Fibroblast of villous mesenchyme (primary cell): ENCODE measurements at regions not wholly inside any gene's neighbourhood (a gene's known extent, or its start where the extent isn't known, plus 50 kb on each side); places are given as distances from the start of the nearest gene placed in this dataset.
A peak's percentile ranks its signal among the peaks of the same experiment; 100 is the strongest.

Experiments used
- DNase-seq: peaks from one replicate; pipeline ENCODE4 v3.0.0-alpha.2; 2010; ENCODE audit warnings: low read depth
- H3K4me3 ChIP-seq: 2 replicates; pipeline ENCODE4 v1.5.1; 2011; ENCODE audit warnings: low read depth, mild to moderate bottlenecking, low read length
- TF ChIP-seq, protein P1 (sequence below): IDR thresholded peaks from 2 replicates; pipeline ENCODE4 v1.5.1; 2012; ENCODE audit warnings: low read depth, mild to moderate bottlenecking, low read length; ENCODE audit not compliant: insufficient read depth

DNA sequence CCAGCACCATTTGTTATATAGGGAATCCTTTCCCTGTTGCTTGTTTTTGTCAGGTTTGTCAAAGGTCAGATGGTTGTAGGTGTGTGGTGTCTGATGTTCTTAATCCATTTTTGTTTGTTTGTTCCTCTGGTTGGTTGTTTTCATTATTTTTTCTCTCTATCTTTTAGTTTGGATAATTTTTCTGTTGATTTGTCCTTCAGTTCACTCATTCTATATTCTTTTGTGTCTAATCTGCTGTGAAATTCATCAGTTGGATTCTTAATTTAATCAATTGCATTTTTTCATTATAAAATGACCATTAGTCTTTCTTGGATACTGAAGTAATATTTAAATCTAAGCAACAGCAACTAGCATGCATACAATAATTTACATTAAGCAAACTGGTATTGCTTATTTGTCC, 206.7 kb upstream of the TRIB2 start:
- no peak for DNase-seq
- TF ChIP-seq, protein P1, sequence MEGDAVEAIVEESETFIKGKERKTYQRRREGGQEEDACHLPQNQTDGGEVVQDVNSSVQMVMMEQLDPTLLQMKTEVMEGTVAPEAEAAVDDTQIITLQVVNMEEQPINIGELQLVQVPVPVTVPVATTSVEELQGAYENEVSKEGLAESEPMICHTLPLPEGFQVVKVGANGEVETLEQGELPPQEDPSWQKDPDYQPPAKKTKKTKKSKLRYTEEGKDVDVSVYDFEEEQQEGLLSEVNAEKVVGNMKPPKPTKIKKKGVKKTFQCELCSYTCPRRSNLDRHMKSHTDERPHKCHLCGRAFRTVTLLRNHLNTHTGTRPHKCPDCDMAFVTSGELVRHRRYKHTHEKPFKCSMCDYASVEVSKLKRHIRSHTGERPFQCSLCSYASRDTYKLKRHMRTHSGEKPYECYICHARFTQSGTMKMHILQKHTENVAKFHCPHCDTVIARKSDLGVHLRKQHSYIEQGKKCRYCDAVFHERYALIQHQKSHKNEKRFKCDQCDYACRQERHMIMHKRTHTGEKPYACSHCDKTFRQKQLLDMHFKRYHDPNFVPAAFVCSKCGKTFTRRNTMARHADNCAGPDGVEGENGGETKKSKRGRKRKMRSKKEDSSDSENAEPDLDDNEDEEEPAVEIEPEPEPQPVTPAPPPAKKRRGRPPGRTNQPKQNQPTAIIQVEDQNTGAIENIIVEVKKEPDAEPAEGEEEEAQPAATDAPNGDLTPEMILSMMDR = no peak
- no peak overlapping the region for H3K4me3 ChIP-seq

DNA sequence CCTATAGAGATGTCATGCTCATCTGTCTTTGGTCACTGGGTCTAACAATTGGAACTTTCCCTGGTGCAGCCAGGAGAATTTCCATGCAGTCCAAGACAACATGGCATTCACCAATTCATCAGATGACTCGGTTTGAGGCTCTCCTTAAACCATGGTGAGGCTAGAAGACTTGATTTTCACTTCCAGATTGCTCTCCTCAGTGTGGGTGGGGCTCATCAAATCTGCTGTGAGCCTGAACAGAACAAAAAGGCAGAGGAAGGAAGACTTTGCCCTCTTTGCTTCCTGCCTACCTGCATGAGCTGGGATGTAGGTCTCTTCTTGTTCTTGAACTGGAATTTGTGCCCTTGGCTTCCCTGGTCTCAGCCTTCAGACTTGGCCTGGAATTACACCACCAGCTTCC, 203.4 kb upstream of the TRIB2 start:
- TF ChIP-seq, protein P1 = no peak
- no peak overlapping the region for H3K4me3 ChIP-seq
- DNase-seq = no peak

DNA sequence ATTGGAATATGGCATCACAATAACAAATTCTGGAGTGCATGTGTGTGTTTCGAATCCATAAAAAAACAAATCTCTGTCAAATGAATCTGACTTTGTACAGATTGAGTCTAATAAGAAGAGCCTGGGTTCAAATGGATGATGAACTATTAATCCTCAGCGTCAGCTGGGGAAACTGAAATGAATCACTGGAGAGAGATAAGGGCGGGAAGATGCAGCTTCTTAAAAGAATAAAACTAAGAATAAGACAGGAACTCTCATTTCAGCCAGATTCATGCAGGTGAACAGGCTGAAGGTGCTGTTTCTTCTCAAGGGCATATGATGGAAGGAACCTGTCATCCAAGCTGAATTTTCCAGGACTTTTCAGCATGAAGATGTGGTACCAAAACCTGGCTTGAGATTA, 202.6 kb upstream of the TRIB2 start:
- TF ChIP-seq, protein P1 = no peak
- no peak overlapping the region for H3K4me3 ChIP-seq

DNA sequence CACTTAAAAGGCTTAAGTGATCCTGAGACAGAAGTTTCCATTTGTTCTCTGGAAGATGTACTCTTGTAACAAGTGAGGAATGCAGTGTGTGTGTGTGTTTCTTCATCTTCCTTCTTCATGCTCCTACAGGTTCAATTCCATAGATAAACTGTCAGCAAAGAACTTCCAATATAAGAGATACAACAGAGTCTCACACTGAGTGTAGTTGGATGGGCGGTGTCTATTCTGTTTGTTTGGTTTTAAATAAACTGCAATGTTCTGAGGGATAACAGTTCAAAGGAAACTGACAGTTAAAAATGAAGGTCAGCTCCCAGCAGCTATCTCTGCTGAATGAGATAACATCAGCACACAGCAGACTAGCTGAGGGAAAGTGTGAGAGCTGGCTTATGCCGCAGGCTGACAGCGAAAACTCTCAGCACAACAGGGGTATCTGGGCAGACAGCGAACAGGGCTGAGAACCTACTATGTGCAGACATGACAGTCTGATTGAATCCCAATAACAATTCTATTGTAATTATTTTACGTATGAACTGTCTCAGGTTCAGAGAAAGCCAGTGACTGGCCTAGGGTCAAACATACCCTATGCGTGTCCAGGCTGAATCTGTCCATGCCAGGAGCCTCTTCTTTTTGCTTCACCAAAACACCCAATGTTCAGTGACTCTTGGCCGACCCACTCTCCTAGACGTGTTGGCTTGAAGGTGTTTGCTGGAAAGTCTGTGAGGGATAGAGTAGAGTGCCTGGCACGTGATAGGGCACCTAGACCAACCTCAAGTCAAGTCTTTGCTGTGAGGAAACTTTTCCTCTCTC, 201.9 kb upstream of the TRIB2 start:
- TF ChIP-seq, protein P1 = no peak
- H3K4me3 ChIP-seq = no peak overlapping the region
- DNase-seq = peak; percentile 62

More for the DNA sequence above, 202.6 kb upstream of the TRIB2 start:
- DNase-seq = no peak

DNA sequence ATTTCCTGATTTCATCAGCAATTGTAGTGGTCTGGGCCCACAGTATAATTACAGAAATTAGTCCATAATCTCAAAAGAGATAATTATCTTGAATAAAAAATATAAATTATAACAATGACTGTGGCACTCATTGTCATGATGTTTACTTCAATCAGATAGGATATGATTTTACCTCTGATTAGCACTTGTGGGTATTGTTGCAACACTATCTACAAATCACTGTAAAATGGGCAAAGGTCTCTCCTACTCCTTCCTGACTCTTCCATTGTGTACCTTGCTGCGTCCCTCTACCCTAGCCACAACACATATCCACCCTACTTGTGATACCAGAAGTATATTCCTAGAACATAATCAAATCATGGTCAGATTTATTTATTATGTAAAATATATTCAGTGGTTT, 200.9 kb upstream of the TRIB2 start:
- no peak for DNase-seq
- TF ChIP-seq, protein P1 = no peak
- no peak overlapping the region for H3K4me3 ChIP-seq

DNA sequence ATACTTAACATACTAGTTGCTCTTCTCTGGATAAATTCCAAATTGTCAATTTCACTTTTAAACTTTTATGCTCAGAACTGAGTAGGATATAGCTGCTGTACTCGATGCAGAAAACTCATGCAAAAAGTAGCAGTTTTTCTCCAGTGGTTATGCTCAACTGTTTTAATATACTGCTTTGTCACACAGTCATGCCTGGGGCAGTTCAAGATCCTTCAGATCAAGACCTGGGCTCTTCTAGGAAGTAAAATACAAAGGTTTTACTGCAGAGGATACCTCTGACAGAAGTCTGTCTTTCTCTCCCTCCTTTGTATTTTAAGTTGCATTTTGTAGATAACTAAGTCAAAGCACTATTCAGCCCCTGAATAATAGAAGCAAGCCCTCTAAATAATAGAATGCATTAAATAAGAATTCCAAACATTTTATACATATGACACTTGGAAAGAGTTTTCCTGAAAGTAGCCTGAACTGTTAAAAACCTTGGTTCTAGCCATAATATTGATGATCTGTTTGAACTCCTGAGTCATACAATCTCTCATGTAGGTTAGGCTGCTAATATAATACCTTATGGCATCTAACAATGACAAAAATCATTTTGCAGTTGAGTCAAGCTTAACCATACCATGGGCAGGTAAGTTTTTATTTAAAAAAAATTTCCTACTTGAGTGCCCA, 183.3 kb upstream of the TRIB2 start:
- TF ChIP-seq, protein P1 = no peak

More for the DNA sequence above, 183.3 kb upstream of the TRIB2 start:
- H3K4me3 ChIP-seq = no peak overlapping the region
- DNase-seq = no peak
